ENCODE measurements at regions not wholly inside any gene's neighbourhood (a gene's known extent, or its start where the extent isn't known, plus 50 kb on each side); places are given as distances from the start of the nearest gene placed in this dataset.

GRCh38 chr11:96960926-96961325 lies 571.1 kb downstream of the JRKL start:
- Histone ChIP-seq H3K4me1 (ENCODE audit: low read length) (no peaks in the 10 kb centered on the region), H4K20me1 (ENCODE audit: insufficient read depth, low read length) (no peaks in the 10 kb centered on the region), H3K79me2 (ENCODE audit: low read length) (no peaks in the 10 kb centered on the region), H3K4me3 (ENCODE audit: low read length) (no peak overlapping the region), H2AFZ (ENCODE audit: low read depth, low read length) (no peak overlapping the region), H3K27me3 (ENCODE audit: low read depth, low read length) (no peaks in the 10 kb centered on the region), H3K4me2 (ENCODE audit: low read length) (no peak overlapping the region), H3K9ac (ENCODE audit: low read length) (no peak overlapping the region), H3K27ac (ENCODE audit: low read length) (no peak overlapping the region), H3K36me3 (replicated peaks; ENCODE audit: low read depth, low read length) (no peaks in the 10 kb centered on the region), H3K9me3 (ENCODE audit: insufficient read depth, low read length) (no peaks in the 10 kb centered on the region)
- TF ChIP-seq EZH2phosphoT487 (IDR thresholded peaks at IDR 0.05; ENCODE audit: low read depth): no peak
- TF ChIP-seq CTCF (IDR thresholded peaks at IDR 0.05; ENCODE audit: low read depth, low read length): no peak

- no peaks in the 10 kb centered on the region for H4K20me1 ChIP-seq (ENCODE audit: insufficient read depth, low read length)
- H2AFZ ChIP-seq (ENCODE audit: low read depth, low read length): no peak overlapping the region
- H3K79me2 ChIP-seq (ENCODE audit: low read length): no peaks in the 10 kb centered on the region
- no peak overlapping the region for H3K27ac ChIP-seq (ENCODE audit: low read length)
- H3K36me3 ChIP-seq (replicated peaks; ENCODE audit: low read depth, low read length): no peaks in the 10 kb centered on the region
- H3K9me3 ChIP-seq (ENCODE audit: insufficient read depth, low read length): no peaks in the 10 kb centered on the region
- H3K4me2 ChIP-seq (ENCODE audit: low read length): no peak overlapping the region
- no peak overlapping the region for H3K9ac ChIP-seq (ENCODE audit: low read length)
- H3K4me1 ChIP-seq (ENCODE audit: low read length): no peaks in the 10 kb centered on the region
- no peak overlapping the region for H3K4me3 ChIP-seq (ENCODE audit: low read length)
- no peaks in the 10 kb centered on the region for H3K27me3 ChIP-seq (ENCODE audit: low read depth, low read length)
- TF ChIP-seq CTCF (IDR thresholded peaks at IDR 0.05; ENCODE audit: low read depth, low read length): no peak
- TF ChIP-seq EZH2phosphoT487 (IDR thresholded peaks at IDR 0.05; ENCODE audit: low read depth): no peak
These were observed 572.1 kb downstream of the JRKL start for GRCh38 chr11:96961931-96962330.

- Histone ChIP-seq H3K4me2 (ENCODE audit: low read length) (no peak overlapping the region), H3K79me2 (ENCODE audit: low read length) (no peaks in the 10 kb centered on the region), H3K27me3 (ENCODE audit: low read depth, low read length) (no peaks in the 10 kb centered on the region), H3K9ac (ENCODE audit: low read length) (no peak overlapping the region), H3K4me3 (ENCODE audit: low read length) (no peak overlapping the region), H3K4me1 (ENCODE audit: low read length) (no peaks in the 10 kb centered on the region), H4K20me1 (ENCODE audit: insufficient read depth, low read length) (no peaks in the 10 kb centered on the region), H3K27ac (ENCODE audit: low read length) (no peak overlapping the region), H2AFZ (ENCODE audit: low read depth, low read length) (no peak overlapping the region), H3K9me3 (ENCODE audit: insufficient read depth, low read length) (no peaks in the 10 kb centered on the region), H3K36me3 (replicated peaks; ENCODE audit: low read depth, low read length) (no peaks in the 10 kb centered on the region)
- TF ChIP-seq CTCF (IDR thresholded peaks at IDR 0.05; ENCODE audit: low read depth, low read length) (no peak), EZH2phosphoT487 (IDR thresholded peaks at IDR 0.05; ENCODE audit: low read depth) (no peak)
These were observed 573.6 kb downstream of the JRKL start for GRCh38 chr11:96963375-96963774.

DNA sequence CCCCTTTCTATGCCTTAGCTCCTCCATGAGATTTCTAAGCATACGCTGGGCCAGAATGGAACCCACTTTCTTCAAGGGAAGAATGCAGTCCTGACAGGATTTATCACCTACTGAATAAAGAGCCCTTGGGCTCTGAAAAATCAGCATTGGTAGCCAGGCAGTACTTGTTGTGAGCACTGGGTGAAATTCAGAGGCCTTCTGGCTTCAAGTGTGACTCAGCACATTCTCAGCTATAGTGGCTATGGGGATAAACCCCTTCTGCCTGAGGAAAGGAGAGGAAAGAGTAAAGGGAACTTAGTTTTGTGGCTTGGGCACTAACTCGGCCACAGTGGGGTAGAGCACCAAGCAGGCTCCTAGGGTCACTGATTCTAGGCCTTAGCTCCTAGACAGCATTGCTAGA lies 574.8 kb downstream of the JRKL start:
- no peaks in the 10 kb centered on the region for H3K4me1 ChIP-seq (ENCODE audit: low read length)
- H2AFZ ChIP-seq (ENCODE audit: low read depth, low read length): no peak overlapping the region
- H3K27me3 ChIP-seq (ENCODE audit: low read depth, low read length): no peaks in the 10 kb centered on the region
- H3K9ac ChIP-seq (ENCODE audit: low read length): no peak overlapping the region
- no peaks in the 10 kb centered on the region for H3K36me3 ChIP-seq (replicated peaks; ENCODE audit: low read depth, low read length)
- H3K9me3 ChIP-seq (ENCODE audit: insufficient read depth, low read length): no peaks in the 10 kb centered on the region
- no peaks in the 10 kb centered on the region for H3K79me2 ChIP-seq (ENCODE audit: low read length)
- H3K4me2 ChIP-seq (ENCODE audit: low read length): no peak overlapping the region
- no peaks in the 10 kb centered on the region for H4K20me1 ChIP-seq (ENCODE audit: insufficient read depth, low read length)
- no peak overlapping the region for H3K27ac ChIP-seq (ENCODE audit: low read length)
- no peak overlapping the region for H3K4me3 ChIP-seq (ENCODE audit: low read length)
- no peak for TF ChIP-seq CTCF (IDR thresholded peaks at IDR 0.05; ENCODE audit: low read depth, low read length)
- no peak for TF ChIP-seq EZH2phosphoT487 (IDR thresholded peaks at IDR 0.05; ENCODE audit: low read depth)

All from OCI-LY3 (cell line).